ENCODE measurements at regions not wholly inside any gene's neighbourhood (a gene's known extent, or its start where the extent isn't known, plus 50 kb on each side); places are given as distances from the start of the nearest gene placed in this dataset.

- no peaks in the 10 kb centered on the region for H3K36me3 ChIP-seq (ENCODE audit: control insufficient read depth, low read depth, low read length)
- no peak overlapping the region for H3K27ac ChIP-seq (ENCODE audit: low read length)
- H3K4me3 ChIP-seq (ENCODE audit: low read length): no peak overlapping the region
- H3K9me3 ChIP-seq (ENCODE audit: control insufficient read depth, low read depth, low read length): no peaks in the 10 kb centered on the region
- H3K27me3 ChIP-seq (ENCODE audit: control insufficient read depth, insufficient read depth, low read length): no peaks in the 10 kb centered on the region
- H3K9ac ChIP-seq (ENCODE audit: low read length): no peak overlapping the region
- H3K4me1 ChIP-seq (ENCODE audit: control insufficient read depth, low read depth, low read length): peaks cover 10% of the 10 kb centered on the region
Observed at GRCh38 chr5:125026867-125027731, 280.7 kb upstream of the ZNF608 start.

- no peak overlapping the region for H3K9ac ChIP-seq (ENCODE audit: low read length)
- H3K9me3 ChIP-seq (ENCODE audit: control insufficient read depth, low read depth, low read length): no peaks in the 10 kb centered on the region
- no peak overlapping the region for H3K4me3 ChIP-seq (ENCODE audit: low read length)
- H3K27ac ChIP-seq (ENCODE audit: low read length): no peak overlapping the region
- H3K27me3 ChIP-seq (ENCODE audit: control insufficient read depth, insufficient read depth, low read length): no peaks in the 10 kb centered on the region
- H3K36me3 ChIP-seq (ENCODE audit: control insufficient read depth, low read depth, low read length): no peaks in the 10 kb centered on the region
- peaks cover 2% of the 10 kb centered on the region for H3K4me1 ChIP-seq (ENCODE audit: control insufficient read depth, low read depth, low read length)
Observed at GRCh38 chr5:125032286-125032685, 285.8 kb upstream of the ZNF608 start.

- Histone ChIP-seq H3K27me3 (ENCODE audit: control insufficient read depth, insufficient read depth, low read length) (no peaks in the 10 kb centered on the region), H3K4me3 (ENCODE audit: low read length) (no peak overlapping the region), H3K27ac (ENCODE audit: low read length) (no peak overlapping the region), H3K9me3 (ENCODE audit: control insufficient read depth, low read depth, low read length) (no peaks in the 10 kb centered on the region), H3K9ac (ENCODE audit: low read length) (no peak overlapping the region), H3K36me3 (ENCODE audit: control insufficient read depth, low read depth, low read length) (no peaks in the 10 kb centered on the region), H3K4me1 (ENCODE audit: control insufficient read depth, low read depth, low read length) (no peaks in the 10 kb centered on the region)
Observed at GRCh38 chr5:125033602-125034001, 287.2 kb upstream of the ZNF608 start.

GRCh38 chr5:125034331-125034730 is 287.9 kb upstream of the ZNF608 start:
- Histone ChIP-seq H3K4me3 (ENCODE audit: low read length) (no peak overlapping the region), H3K27ac (ENCODE audit: low read length) (no peak overlapping the region), H3K27me3 (ENCODE audit: control insufficient read depth, insufficient read depth, low read length) (no peaks in the 10 kb centered on the region), H3K4me1 (ENCODE audit: control insufficient read depth, low read depth, low read length) (no peaks in the 10 kb centered on the region), H3K9me3 (ENCODE audit: control insufficient read depth, low read depth, low read length) (no peaks in the 10 kb centered on the region), H3K36me3 (ENCODE audit: control insufficient read depth, low read depth, low read length) (no peaks in the 10 kb centered on the region), H3K9ac (ENCODE audit: low read length) (no peak overlapping the region)

- Histone ChIP-seq H3K9ac (ENCODE audit: low read length) (no peak overlapping the region), H3K27me3 (ENCODE audit: control insufficient read depth, insufficient read depth, low read length) (no peaks in the 10 kb centered on the region), H3K4me1 (ENCODE audit: control insufficient read depth, low read depth, low read length) (peaks cover 6% of the 10 kb centered on the region), H3K9me3 (ENCODE audit: control insufficient read depth, low read depth, low read length) (no peaks in the 10 kb centered on the region), H3K27ac (ENCODE audit: low read length) (no peak overlapping the region), H3K4me3 (ENCODE audit: low read length) (no peak overlapping the region), H3K36me3 (ENCODE audit: control insufficient read depth, low read depth, low read length) (no peaks in the 10 kb centered on the region)
Observed at GRCh38 chr5:125036494-125036893, 290.1 kb upstream of the ZNF608 start.

- Histone ChIP-seq H3K4me1 (ENCODE audit: control insufficient read depth, low read depth, low read length) (peaks cover 12% of the 10 kb centered on the region), H3K27ac (ENCODE audit: low read length) (no peak overlapping the region), H3K36me3 (ENCODE audit: control insufficient read depth, low read depth, low read length) (no peaks in the 10 kb centered on the region), H3K4me3 (ENCODE audit: low read length) (no peak overlapping the region), H3K9ac (ENCODE audit: low read length) (no peak overlapping the region), H3K9me3 (ENCODE audit: control insufficient read depth, low read depth, low read length) (no peaks in the 10 kb centered on the region), H3K27me3 (ENCODE audit: control insufficient read depth, insufficient read depth, low read length) (no peaks in the 10 kb centered on the region)
Observed at GRCh38 chr5:125037020-125037419, 290.6 kb upstream of the ZNF608 start.

- no peak overlapping the region for H3K4me3 ChIP-seq (ENCODE audit: low read length)
- H3K9me3 ChIP-seq (ENCODE audit: control insufficient read depth, low read depth, low read length): no peaks in the 10 kb centered on the region
- no peak overlapping the region for H3K27ac ChIP-seq (ENCODE audit: low read length)
- no peak overlapping the region for H3K9ac ChIP-seq (ENCODE audit: low read length)
- H3K27me3 ChIP-seq (ENCODE audit: control insufficient read depth, insufficient read depth, low read length): no peaks in the 10 kb centered on the region
- no peaks in the 10 kb centered on the region for H3K36me3 ChIP-seq (ENCODE audit: control insufficient read depth, low read depth, low read length)
- H3K4me1 ChIP-seq (ENCODE audit: control insufficient read depth, low read depth, low read length): peaks cover 17% of the 10 kb centered on the region
Observed at GRCh38 chr5:125037530-125037929, 291.1 kb upstream of the ZNF608 start.

GRCh38 chr5:125038477-125038876 is 292.0 kb upstream of the ZNF608 start:
- Histone ChIP-seq H3K4me3 (ENCODE audit: low read length) (no peak overlapping the region), H3K36me3 (ENCODE audit: control insufficient read depth, low read depth, low read length) (no peaks in the 10 kb centered on the region)

GRCh38 chr5:125041798-125042197 is 295.4 kb upstream of the ZNF608 start:
- peaks cover 31% of the 10 kb centered on the region for H3K4me1 ChIP-seq (ENCODE audit: control insufficient read depth, low read depth, low read length)
- H3K9me3 ChIP-seq (ENCODE audit: control insufficient read depth, low read depth, low read length): no peaks in the 10 kb centered on the region
- H3K27me3 ChIP-seq (ENCODE audit: control insufficient read depth, insufficient read depth, low read length): no peaks in the 10 kb centered on the region
- H3K9ac ChIP-seq (ENCODE audit: low read length): no peak overlapping the region
- no peak overlapping the region for H3K27ac ChIP-seq (ENCODE audit: low read length)
- H3K36me3 ChIP-seq (ENCODE audit: control insufficient read depth, low read depth, low read length): no peaks in the 10 kb centered on the region
- no peak overlapping the region for H3K4me3 ChIP-seq (ENCODE audit: low read length)

More at GRCh38 chr5:125038477-125038876, 292.0 kb upstream of the ZNF608 start:
- no peak overlapping the region for H3K9ac ChIP-seq (ENCODE audit: low read length)
- no peaks in the 10 kb centered on the region for H3K27me3 ChIP-seq (ENCODE audit: control insufficient read depth, insufficient read depth, low read length)
- H3K4me1 ChIP-seq (ENCODE audit: control insufficient read depth, low read depth, low read length): peaks cover 24% of the 10 kb centered on the region
- H3K9me3 ChIP-seq (ENCODE audit: control insufficient read depth, low read depth, low read length): no peaks in the 10 kb centered on the region
- H3K27ac ChIP-seq (ENCODE audit: low read length): no peak overlapping the region

- Histone ChIP-seq H3K9ac (ENCODE audit: low read length) (no peak overlapping the region), H3K4me3 (ENCODE audit: low read length) (no peak overlapping the region), H3K9me3 (ENCODE audit: control insufficient read depth, low read depth, low read length) (no peaks in the 10 kb centered on the region), H3K4me1 (ENCODE audit: control insufficient read depth, low read depth, low read length) (peaks cover 31% of the 10 kb centered on the region), H3K36me3 (ENCODE audit: control insufficient read depth, low read depth, low read length) (no peaks in the 10 kb centered on the region), H3K27me3 (ENCODE audit: control insufficient read depth, insufficient read depth, low read length) (no peaks in the 10 kb centered on the region), H3K27ac (ENCODE audit: low read length) (no peak overlapping the region)
Observed at GRCh38 chr5:125042261-125042890, 295.9 kb upstream of the ZNF608 start.

GRCh38 chr5:125043781-125044391 is 297.4 kb upstream of the ZNF608 start:
- H3K27ac ChIP-seq (ENCODE audit: low read length): no peak overlapping the region
- peaks cover 31% of the 10 kb centered on the region for H3K4me1 ChIP-seq (ENCODE audit: control insufficient read depth, low read depth, low read length)
- H3K9me3 ChIP-seq (ENCODE audit: control insufficient read depth, low read depth, low read length): no peaks in the 10 kb centered on the region
- no peak overlapping the region for H3K9ac ChIP-seq (ENCODE audit: low read length)
- H3K36me3 ChIP-seq (ENCODE audit: control insufficient read depth, low read depth, low read length): no peaks in the 10 kb centered on the region
- H3K4me3 ChIP-seq (ENCODE audit: low read length): no peak overlapping the region
- H3K27me3 ChIP-seq (ENCODE audit: control insufficient read depth, insufficient read depth, low read length): no peaks in the 10 kb centered on the region

Data from iPS-18a (cell line).